Astrocyte (in vitro differentiated cells and primary cell): ENCODE measurements at regions not wholly inside any gene's neighbourhood (a gene's known extent, or its start where the extent isn't known, plus 50 kb on each side); places are given as distances from the start of the nearest gene placed in this dataset.

Source experiments
- EZH2 ChIP-seq: IDR thresholded peaks from 2 replicates; pipeline ENCODE4 v1.6.1; 2012; ENCODE audit warnings: mild to moderate bottlenecking, low read length, inconsistent platforms; ENCODE audit not compliant: insufficient read depth
- TF ChIP-seq, protein P1 (sequence below): IDR thresholded peaks from 2 replicates; pipeline ENCODE4 v1.5.1; 2011; ENCODE audit warnings: low read depth, mild to moderate bottlenecking, inconsistent platforms, low read length, moderate library complexity; ENCODE audit not compliant: insufficient read depth

DNA sequence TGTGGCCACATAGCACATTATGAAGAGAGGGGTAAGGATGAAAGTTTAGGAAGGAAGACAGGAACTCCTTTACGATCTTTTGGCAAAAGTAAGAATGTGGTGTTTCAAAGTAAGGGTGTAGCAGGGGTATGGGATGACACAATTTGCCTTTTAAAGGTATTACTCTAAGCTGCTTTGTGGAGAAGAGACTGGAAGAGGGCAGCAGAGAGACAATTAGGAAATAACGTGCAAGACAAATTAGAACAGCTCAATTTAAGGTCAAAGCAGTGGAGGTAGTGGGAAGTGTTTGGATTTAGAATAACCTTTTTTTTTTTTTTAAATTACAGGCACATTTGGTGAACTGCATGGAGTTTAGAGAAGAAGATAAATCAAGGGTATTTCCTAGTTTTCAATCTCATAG, 342.6 kb downstream of the NOVA1 start:
- TF ChIP-seq, protein P1, sequence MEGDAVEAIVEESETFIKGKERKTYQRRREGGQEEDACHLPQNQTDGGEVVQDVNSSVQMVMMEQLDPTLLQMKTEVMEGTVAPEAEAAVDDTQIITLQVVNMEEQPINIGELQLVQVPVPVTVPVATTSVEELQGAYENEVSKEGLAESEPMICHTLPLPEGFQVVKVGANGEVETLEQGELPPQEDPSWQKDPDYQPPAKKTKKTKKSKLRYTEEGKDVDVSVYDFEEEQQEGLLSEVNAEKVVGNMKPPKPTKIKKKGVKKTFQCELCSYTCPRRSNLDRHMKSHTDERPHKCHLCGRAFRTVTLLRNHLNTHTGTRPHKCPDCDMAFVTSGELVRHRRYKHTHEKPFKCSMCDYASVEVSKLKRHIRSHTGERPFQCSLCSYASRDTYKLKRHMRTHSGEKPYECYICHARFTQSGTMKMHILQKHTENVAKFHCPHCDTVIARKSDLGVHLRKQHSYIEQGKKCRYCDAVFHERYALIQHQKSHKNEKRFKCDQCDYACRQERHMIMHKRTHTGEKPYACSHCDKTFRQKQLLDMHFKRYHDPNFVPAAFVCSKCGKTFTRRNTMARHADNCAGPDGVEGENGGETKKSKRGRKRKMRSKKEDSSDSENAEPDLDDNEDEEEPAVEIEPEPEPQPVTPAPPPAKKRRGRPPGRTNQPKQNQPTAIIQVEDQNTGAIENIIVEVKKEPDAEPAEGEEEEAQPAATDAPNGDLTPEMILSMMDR, result peak; percentile 21
- TF ChIP-seq EZH2, result no peak
